GM18520 (cell line): ENCODE measurements at regions not wholly inside any gene's neighbourhood (a gene's known extent, or its start where the extent isn't known, plus 50 kb on each side); places are given as distances from the start of the nearest gene placed in this dataset.

Experiments
- ATAC-seq: cut with Tn5 transposase; IDR thresholded peaks from one replicate; pipeline ENCODE4 v1.9.1; 2021; ENCODE audit not compliant: unreplicated experiment

DNA sequence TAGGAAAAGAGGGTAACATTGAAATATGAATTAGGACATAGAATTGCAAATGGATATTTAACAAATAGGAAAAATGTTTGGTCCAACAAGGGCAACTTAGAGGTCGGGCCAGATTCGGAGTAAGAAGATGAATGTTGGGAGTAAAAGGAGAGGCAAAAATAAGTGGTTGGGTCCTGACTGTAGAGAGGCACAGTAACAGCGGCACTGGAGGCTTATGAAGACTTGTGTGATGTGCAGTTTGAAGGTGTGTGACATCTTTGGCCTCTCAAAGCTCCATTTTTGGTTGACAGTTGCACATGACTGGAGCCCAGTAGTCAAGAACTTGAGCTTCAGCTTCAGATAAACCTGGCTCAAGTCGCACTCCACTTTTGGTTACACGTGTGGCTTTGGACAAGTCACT lies 109.9 kb upstream of the PAXBP1 start:
- no peak for ATAC-seq

DNA sequence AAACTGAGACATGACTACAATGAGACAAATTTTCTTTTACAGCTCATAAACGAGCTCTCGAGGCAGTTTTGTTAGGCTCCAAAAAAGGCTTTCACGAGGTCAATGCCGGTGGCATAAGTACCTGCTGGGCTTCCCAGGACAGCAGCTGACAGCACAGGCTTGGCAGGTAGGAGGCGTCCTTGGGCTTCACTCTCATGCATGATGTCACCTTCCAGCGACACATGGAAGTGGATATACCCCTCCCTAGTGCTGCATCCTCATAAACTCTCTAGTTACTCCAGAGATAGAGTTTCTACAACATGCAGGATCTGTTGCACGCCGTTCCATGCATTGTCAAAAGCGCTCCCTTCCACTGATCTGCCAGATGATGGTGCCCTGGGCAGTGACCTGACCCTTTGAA lies 112.5 kb upstream of the PAXBP1 start:
- no peak for ATAC-seq

DNA sequence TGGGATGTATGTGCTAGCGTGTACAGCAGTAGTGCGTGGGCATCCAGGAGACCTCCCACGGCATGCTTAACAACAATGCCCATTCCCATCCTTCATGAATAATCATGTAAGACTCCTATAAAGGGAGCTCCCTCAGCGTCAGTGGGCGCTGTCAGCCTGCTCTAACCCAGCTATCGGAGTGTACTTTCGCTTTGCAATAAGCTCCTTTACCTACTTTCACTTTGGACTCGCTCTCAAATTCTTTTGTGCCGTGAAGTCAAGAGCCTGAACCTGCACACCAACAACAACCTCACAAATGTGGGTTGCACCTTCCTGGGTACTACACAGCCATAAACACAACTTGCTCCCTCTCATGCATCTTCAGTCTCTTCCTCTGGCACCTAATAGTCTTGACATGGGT lies 114.8 kb upstream of the PAXBP1 start:
- ATAC-seq: no peak

GRCh38 chr21:32887026-32887425 lies 115.5 kb upstream of the PAXBP1 start:
- no peak for ATAC-seq

- no peak for ATAC-seq
These were observed 117.4 kb upstream of the PAXBP1 start for GRCh38 chr21:32888971-32889370.

- ATAC-seq: no peak
These were observed 118.0 kb upstream of the PAXBP1 start for GRCh38 chr21:32889596-32889995.

DNA sequence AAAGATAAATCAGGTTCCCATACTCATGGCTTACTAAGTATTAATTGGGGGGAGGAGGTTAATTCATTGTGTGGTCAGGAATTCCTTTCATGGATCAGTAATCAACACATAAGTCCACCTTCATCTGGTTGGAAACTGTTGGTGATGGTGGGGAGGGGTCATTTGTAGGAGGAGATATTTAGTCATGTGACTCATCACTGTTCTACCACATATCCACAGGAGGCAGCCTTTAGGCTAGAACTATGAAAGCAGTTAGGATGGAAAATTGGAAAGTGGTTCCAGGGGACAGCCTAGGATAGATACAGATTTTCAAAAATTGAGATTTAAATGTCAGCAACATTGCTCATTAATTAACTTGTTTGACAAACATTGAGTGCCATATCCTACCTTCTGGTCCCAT lies 122.8 kb upstream of the PAXBP1 start:
- ATAC-seq: no peak

DNA sequence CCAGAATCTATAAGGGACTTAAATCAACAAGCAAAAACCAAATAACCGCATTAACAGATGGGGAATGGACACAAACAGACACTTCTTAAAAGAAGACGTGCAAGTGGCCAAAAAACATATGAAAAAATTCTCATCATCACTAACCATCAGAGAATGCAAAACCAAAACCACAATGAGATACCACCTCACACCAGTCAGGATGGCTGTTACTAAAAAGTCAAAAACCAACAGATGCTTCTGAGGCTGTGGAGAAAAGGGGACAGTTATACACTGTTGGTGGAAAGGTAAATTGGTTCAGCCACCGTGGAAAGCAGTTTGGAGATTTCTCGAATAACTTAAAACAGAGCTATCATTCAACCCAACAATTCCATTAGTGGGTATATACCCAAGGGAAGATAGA lies 124.9 kb upstream of the OLIG2 start:
- ATAC-seq: no peak

- ATAC-seq: no peak
These were observed 118.2 kb upstream of the OLIG2 start for GRCh38 chr21:32907521-32907920.

- no peak for ATAC-seq
These were observed 117.2 kb upstream of the OLIG2 start for GRCh38 chr21:32908534-32908933.

DNA sequence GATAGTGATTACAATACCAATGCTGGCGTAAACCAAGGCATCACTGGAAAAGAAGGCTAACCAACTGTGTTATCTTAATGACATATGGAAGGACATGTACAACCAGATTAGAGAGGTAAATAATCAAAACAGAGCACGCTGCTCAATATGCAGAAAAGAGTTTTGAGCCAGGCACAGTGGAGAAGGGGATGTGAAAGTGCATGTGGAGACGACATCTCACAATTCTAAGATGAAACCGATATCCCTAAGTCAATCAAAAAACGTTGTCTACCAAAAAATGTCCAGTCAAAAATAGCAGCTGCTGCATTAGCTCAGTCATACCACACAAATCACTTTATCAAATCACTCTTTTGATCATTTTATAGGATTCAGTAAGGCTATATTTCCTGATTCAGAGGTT lies 116.3 kb upstream of the OLIG2 start:
- ATAC-seq: no peak

- no peak for ATAC-seq
These were observed 111.2 kb upstream of the OLIG2 start for GRCh38 chr21:32914424-32915039.

DNA sequence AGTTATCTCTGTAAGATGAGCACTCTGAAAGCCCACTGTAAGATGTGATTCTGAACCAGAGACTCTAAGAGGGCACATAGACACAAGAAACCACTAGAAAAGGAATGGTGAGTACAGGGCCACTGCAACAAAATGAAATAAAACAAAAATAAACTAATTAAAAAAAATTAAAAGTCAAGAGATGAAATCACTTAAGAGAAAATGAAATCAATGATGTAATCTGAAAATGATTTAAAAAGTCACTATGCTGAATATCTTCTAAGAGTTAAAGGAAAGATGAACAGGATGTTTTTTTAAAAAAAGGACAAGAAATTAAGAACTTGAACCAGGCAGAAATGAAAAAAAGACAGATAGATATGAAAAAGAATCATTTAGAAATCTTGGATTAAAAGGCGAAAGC lies 110.6 kb upstream of the OLIG2 start:
- ATAC-seq: no peak

GRCh38 chr21:32916088-32916487 lies 109.6 kb upstream of the OLIG2 start:
- no peak for ATAC-seq

- ATAC-seq: no peak
These were observed 109.1 kb upstream of the OLIG2 start for GRCh38 chr21:32916522-32917099.

GRCh38 chr21:32917362-32918135 lies 108.2 kb upstream of the OLIG2 start:
- no peak for ATAC-seq

DNA sequence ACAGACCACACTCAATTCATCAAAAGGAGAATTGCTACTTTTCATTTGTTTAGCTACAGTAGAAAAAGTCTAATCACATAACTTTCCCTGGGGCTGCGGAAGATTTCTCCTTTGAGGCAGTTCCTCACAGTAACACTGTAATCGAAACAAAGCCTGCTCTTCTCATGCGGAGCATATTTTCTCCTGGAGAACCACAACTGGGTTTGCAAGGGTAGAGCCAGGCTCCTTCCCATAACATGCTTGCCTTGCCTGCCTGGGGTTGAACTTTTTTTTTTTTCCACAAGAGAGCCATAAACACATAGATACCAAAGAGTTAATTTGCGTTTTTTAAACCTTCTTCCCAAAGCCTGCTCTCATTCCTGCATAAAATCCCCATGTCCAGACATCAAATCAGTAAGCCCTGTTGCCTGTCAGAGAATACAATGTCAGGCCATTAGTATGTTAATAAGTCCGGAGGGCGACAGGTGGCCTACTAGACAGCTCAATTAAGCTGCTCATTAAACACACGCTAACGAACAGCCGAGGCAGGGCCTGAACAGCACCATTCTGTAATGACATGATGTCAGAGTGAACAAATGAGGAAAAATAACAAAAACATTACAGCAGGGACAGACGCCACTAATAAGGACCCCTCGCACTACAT lies 107.1 kb upstream of the OLIG2 start:
- ATAC-seq: no peak

GRCh38 chr21:32920474-32920873 lies 105.3 kb upstream of the OLIG2 start:
- no peak for ATAC-seq

- ATAC-seq: no peak
These were observed 104.0 kb upstream of the OLIG2 start for GRCh38 chr21:32921632-32922230.

DNA sequence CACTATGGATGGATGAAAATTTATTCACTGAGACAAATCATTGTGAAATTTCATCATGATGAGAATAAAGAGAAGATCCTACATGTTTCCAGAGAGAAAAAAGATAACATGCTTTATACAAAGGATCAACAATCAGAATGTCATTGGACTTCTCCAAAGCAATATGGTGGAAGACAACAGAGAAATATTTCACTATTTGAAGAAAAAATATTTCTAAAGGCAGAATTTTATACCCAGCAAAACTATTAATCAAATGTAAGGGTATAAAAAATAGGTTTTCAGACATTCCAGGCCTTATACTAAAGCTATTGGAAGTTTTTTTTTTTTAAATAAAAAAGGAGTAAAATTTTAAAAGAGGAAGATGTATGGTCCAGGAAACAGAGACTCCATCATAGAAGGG lies 100.6 kb upstream of the OLIG2 start:
- no peak for ATAC-seq

GRCh38 chr21:32929633-32930038 lies 96.1 kb upstream of the OLIG2 start:
- ATAC-seq: peak; percentile 48

DNA sequence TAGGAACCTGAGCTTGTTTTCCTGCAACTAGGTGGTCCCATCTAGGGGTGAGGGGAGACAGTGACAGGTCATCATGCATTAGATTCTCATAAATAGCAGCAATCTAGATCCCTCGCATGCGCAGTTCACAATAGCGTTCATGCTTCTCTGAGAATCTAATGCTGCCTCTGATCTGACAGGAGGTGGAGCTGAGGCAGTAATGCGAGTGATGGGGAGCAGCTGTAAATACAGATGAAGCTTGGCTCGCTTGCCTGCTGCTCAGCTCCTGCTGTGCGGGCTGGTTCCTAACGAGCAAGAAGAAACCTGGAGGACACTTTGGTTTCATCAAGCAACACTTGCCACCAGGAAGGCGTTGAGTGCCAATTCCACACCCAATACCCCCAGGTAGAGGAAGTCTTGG lies 95.1 kb upstream of the OLIG2 start:
- ATAC-seq: no peak
